ENCODE measurements at regions not wholly inside any gene's neighbourhood (a gene's known extent, or its start where the extent isn't known, plus 50 kb on each side); places are given as distances from the start of the nearest gene placed in this dataset.

DNA sequence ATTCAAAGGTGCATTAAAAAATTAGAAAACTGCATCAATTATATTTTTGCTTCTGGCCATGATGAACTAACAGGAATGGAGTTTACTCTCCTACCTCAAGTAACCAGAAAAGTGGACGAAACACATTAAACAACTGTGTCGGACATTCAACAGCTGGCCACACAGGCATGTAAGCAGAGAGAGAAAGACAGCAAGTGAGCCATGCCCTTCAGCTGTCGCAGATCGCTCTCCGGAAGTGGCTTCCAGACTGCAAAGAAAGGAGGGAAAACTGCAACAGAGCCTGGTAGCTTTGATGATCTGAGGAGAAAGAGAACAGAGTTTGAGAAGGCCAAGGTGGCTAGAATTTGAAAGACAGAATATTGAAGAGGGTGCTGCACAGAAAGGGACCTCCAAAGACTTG is 557.2 kb downstream of the MATN1 start:
- H3K4me3 ChIP-seq (ENCODE audit: low read depth, low read length): no peak overlapping the region
- no peaks in the 10 kb centered on the region for H3K9me3 Mint-ChIP-seq (ENCODE audit: unreplicated experiment)
- H3K4me1 Mint-ChIP-seq (ENCODE audit: low read depth, unreplicated experiment): no peaks in the 10 kb centered on the region
- CTCF ChIA-PET: no interaction called here
- POLR2A ChIA-PET: no interaction called here
- no peaks in the 10 kb centered on the region for H3K36me3 Mint-ChIP-seq (ENCODE audit: insufficient read depth, unreplicated experiment)
- H3K4me1 ChIP-seq: no peaks in the 10 kb centered on the region
- no peak overlapping the region for H3K4me3 Mint-ChIP-seq (ENCODE audit: unreplicated experiment)
- H3K27me3 Mint-ChIP-seq (ENCODE audit: insufficient read depth, unreplicated experiment): peaks cover 5% of the 10 kb centered on the region
- H3K36me3 ChIP-seq (ENCODE audit: control insufficient read depth, insufficient read depth, low read length): no peaks in the 10 kb centered on the region
- DNase-seq: no peak
- no peaks in the 10 kb centered on the region for H3K9me3 ChIP-seq
- no TSS peak for BruUV-seq (replicated peaks)
- H3K27me3 ChIP-seq (replicated peaks; ENCODE audit: control insufficient read depth, insufficient read depth, low read length): no peaks in the 10 kb centered on the region
- intact Hi-C loops (cut with micrococcal nuclease; ENCODE audit: unreplicated experiment): no loop called here
- H3K27ac Mint-ChIP-seq (ENCODE audit: unreplicated experiment): no peak overlapping the region
- TF ChIP-seq, protein P1, sequence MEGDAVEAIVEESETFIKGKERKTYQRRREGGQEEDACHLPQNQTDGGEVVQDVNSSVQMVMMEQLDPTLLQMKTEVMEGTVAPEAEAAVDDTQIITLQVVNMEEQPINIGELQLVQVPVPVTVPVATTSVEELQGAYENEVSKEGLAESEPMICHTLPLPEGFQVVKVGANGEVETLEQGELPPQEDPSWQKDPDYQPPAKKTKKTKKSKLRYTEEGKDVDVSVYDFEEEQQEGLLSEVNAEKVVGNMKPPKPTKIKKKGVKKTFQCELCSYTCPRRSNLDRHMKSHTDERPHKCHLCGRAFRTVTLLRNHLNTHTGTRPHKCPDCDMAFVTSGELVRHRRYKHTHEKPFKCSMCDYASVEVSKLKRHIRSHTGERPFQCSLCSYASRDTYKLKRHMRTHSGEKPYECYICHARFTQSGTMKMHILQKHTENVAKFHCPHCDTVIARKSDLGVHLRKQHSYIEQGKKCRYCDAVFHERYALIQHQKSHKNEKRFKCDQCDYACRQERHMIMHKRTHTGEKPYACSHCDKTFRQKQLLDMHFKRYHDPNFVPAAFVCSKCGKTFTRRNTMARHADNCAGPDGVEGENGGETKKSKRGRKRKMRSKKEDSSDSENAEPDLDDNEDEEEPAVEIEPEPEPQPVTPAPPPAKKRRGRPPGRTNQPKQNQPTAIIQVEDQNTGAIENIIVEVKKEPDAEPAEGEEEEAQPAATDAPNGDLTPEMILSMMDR (IDR thresholded peaks at IDR 0.05; ENCODE audit: insufficient read depth in 1 of 2, low read depth in 1 of 2, low read length in 1 of 2, severe bottlenecking in 1 of 2, unreplicated experiment in 1 of 2): no peak

DNA sequence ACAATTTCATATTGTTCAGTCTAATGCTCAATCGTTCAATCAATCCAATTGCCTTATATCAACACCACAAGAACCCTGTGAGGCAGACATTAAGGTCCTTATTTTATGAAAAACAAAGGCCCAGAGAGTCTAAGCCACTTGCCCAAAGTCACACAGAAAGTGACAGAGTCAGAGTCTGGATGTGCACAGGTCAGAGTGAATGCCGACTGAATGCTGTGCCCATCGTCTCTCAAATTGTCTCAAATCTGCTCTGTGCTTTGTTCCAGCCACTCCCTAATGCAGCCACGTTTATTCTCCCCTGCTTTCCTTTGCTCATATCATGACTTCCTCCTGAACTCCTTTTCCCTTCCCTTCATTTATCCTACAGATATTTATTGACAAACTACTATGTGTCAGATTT is 558.3 kb downstream of the MATN1 start:
- H3K4me1 ChIP-seq: no peaks in the 10 kb centered on the region
- Mint-ChIP-seq H3K4me3 (ENCODE audit: unreplicated experiment) (no peak overlapping the region), H3K27ac (ENCODE audit: unreplicated experiment) (no peak overlapping the region), H3K36me3 (ENCODE audit: insufficient read depth, unreplicated experiment) (no peaks in the 10 kb centered on the region), H3K9me3 (ENCODE audit: unreplicated experiment) (no peaks in the 10 kb centered on the region), H3K4me1 (ENCODE audit: low read depth, unreplicated experiment) (no peaks in the 10 kb centered on the region), H3K27me3 (ENCODE audit: insufficient read depth, unreplicated experiment) (peaks cover 5% of the 10 kb centered on the region)
- CTCF ChIA-PET: no interaction called here
- H3K9me3 ChIP-seq: no peaks in the 10 kb centered on the region
- no peak overlapping the region for H3K4me3 ChIP-seq (ENCODE audit: low read depth, low read length)
- no peak for DNase-seq
- BruUV-seq (replicated peaks): no TSS peak
- H3K36me3 ChIP-seq (ENCODE audit: control insufficient read depth, insufficient read depth, low read length): no peaks in the 10 kb centered on the region
- POLR2A ChIA-PET: no interaction called here
- TF ChIP-seq, protein P1 (IDR thresholded peaks at IDR 0.05; ENCODE audit: insufficient read depth in 1 of 2, low read depth in 1 of 2, low read length in 1 of 2, severe bottlenecking in 1 of 2, unreplicated experiment in 1 of 2): no peak
- no peaks in the 10 kb centered on the region for H3K27me3 ChIP-seq (replicated peaks; ENCODE audit: control insufficient read depth, insufficient read depth, low read length)
- intact Hi-C loops (cut with micrococcal nuclease; ENCODE audit: unreplicated experiment): no loop called here

DNA sequence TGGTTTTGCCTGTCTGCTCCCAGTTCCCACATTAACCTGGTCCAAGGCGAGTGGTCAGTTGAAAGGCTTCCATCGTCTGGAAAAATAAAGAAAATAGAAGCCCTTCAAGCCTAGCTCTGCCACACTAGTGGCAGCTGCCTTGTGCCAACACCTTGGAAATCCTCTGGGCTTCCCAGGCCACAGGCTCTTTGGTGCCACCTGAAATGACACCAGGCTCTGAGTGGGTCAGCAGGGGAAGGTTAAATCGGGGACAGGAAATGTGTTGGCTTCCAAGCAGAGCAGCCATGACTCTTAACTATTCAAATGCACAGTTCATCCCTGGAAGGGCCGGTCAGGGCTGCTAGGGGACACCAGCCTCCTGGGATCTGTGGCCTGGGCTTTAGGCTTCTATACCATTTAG is 558.7 kb downstream of the MATN1 start:
- no peak overlapping the region for H3K4me3 ChIP-seq (ENCODE audit: low read depth, low read length)
- H3K27me3 ChIP-seq (replicated peaks; ENCODE audit: control insufficient read depth, insufficient read depth, low read length): no peaks in the 10 kb centered on the region
- H3K27me3 Mint-ChIP-seq (ENCODE audit: insufficient read depth, unreplicated experiment): peaks cover 5% of the 10 kb centered on the region
- TF ChIP-seq, protein P1 (IDR thresholded peaks at IDR 0.05; ENCODE audit: insufficient read depth in 1 of 2, low read depth in 1 of 2, low read length in 1 of 2, severe bottlenecking in 1 of 2, unreplicated experiment in 1 of 2): no peak
- POLR2A ChIA-PET: no interaction called here
- H3K27ac Mint-ChIP-seq (ENCODE audit: unreplicated experiment): no peak overlapping the region
- H3K36me3 ChIP-seq (ENCODE audit: control insufficient read depth, insufficient read depth, low read length): no peaks in the 10 kb centered on the region
- CTCF ChIA-PET: no interaction called here
- H3K36me3 Mint-ChIP-seq (ENCODE audit: insufficient read depth, unreplicated experiment): no peaks in the 10 kb centered on the region
- no peaks in the 10 kb centered on the region for H3K4me1 ChIP-seq
- no peaks in the 10 kb centered on the region for H3K9me3 ChIP-seq
- no peak overlapping the region for H3K4me3 Mint-ChIP-seq (ENCODE audit: unreplicated experiment)
- no peaks in the 10 kb centered on the region for H3K4me1 Mint-ChIP-seq (ENCODE audit: low read depth, unreplicated experiment)
- intact Hi-C loops (cut with micrococcal nuclease; ENCODE audit: unreplicated experiment): no loop called here
- BruUV-seq (replicated peaks): no TSS peak
- no peaks in the 10 kb centered on the region for H3K9me3 Mint-ChIP-seq (ENCODE audit: unreplicated experiment)
- DNase-seq: no peak
